ENCODE measurements at regions not wholly inside any gene's neighbourhood (a gene's known extent, or its start where the extent isn't known, plus 50 kb on each side); places are given as distances from the start of the nearest gene placed in this dataset.

GRCh38 chr1:30535595-30536325 is 187.6 kb downstream of the MATN1 start:
- no peaks in the 10 kb centered on the region for H3K4me1 ChIP-seq (ENCODE audit: control insufficient read depth, extremely low read depth, insufficient read depth, low read length)
- H3K9ac ChIP-seq (ENCODE audit: control insufficient read depth, extremely low read depth, insufficient read depth, low read length), result no peak overlapping the region
- dilution Hi-C loops (cut with MboI; ENCODE audit: extremely low pct_ligation_motif_present, low sequenced_read_pairs), result no loop called here
- H3K9me1 ChIP-seq (ENCODE audit: control insufficient read depth, extremely low read depth, insufficient read depth, low read length), result no peaks in the 10 kb centered on the region
- H3K9me3 ChIP-seq (ENCODE audit: control insufficient read depth, low read depth, low read length), result no peaks in the 10 kb centered on the region
- no peak overlapping the region for H3K4me2 ChIP-seq (ENCODE audit: control insufficient read depth, extremely low read depth, insufficient read depth, low read depth, low read length)
- H3K27me3 ChIP-seq (ENCODE audit: control insufficient read depth, extremely low read depth, insufficient read depth, low read length), result no peaks in the 10 kb centered on the region
- H3K27ac ChIP-seq (ENCODE audit: control insufficient read depth, insufficient read depth, low read length), result no peak overlapping the region
- no peaks in the 10 kb centered on the region for H3K79me2 ChIP-seq (ENCODE audit: control insufficient read depth, insufficient read depth, low read length)
- H3K36me3 ChIP-seq (ENCODE audit: control insufficient read depth in 2 of 2, extremely low read depth in 1 of 2, insufficient read depth in 2 of 2, low read length in 2 of 2), result no peaks in the 10 kb centered on the region
- H3K4me3 ChIP-seq (ENCODE audit: control insufficient read depth in 2 of 3, extremely low read depth in 1 of 3, insufficient read depth in 2 of 3, low read depth in 1 of 3, low read length in 3 of 3), result no peak overlapping the region
- no peak for DNase-seq (ENCODE audit: low read depth, low spot score)
- no peak for FAIRE-seq
- H2AFZ ChIP-seq (ENCODE audit: control insufficient read depth, low read length), result no peak overlapping the region
- TF ChIP-seq CTCF (optimal IDR thresholded peaks at IDR 0.05 in 1 of 3, IDR thresholded peaks at IDR 0.05 in 1 of 3, conservative IDR thresholded peaks at IDR 0.05 in 1 of 3; ENCODE audit: extremely low read depth in 1 of 3, insufficient read depth in 2 of 3, low read length in 3 of 3) (no peak), EZH2 (IDR thresholded peaks at IDR 0.05; ENCODE audit: low read length) (no peak)
- H4K20me1 ChIP-seq (ENCODE audit: control insufficient read depth, extremely low read depth, insufficient read depth, low read length), result no peaks in the 10 kb centered on the region

DNA sequence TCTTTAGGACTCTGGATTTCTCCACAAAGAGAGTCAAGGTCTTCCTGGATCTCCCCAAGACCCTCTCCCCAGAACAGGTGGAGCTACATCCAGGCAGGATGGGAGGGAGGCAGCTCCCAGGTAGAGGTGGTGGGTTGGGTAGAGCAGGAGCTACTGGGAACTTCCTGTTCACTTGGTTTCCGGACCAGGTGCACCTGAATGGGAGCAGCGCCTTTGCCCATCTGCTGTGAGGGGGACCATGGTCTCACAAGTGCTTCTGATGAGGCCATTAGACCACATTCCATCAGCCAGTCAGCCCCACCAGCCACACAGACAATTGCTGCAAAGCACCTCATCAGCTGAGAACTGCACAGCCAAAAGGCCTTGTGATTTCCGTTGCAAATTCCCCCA is 188.8 kb downstream of the MATN1 start:
- H3K9me1 ChIP-seq (ENCODE audit: control insufficient read depth, extremely low read depth, insufficient read depth, low read length), result no peaks in the 10 kb centered on the region
- FAIRE-seq (no peak), DNase-seq (ENCODE audit: low read depth, low spot score) (no peak)
- no peak overlapping the region for H3K4me2 ChIP-seq (ENCODE audit: control insufficient read depth, extremely low read depth, insufficient read depth, low read depth, low read length)
- H3K79me2 ChIP-seq (ENCODE audit: control insufficient read depth, insufficient read depth, low read length), result no peaks in the 10 kb centered on the region
- dilution Hi-C loops (cut with MboI; ENCODE audit: extremely low pct_ligation_motif_present, low sequenced_read_pairs), result no loop called here
- no peak overlapping the region for H3K27ac ChIP-seq (ENCODE audit: control insufficient read depth, insufficient read depth, low read length)
- no peaks in the 10 kb centered on the region for H3K27me3 ChIP-seq (ENCODE audit: control insufficient read depth, extremely low read depth, insufficient read depth, low read length)
- no peaks in the 10 kb centered on the region for H3K9me3 ChIP-seq (ENCODE audit: control insufficient read depth, low read depth, low read length)
- H3K4me1 ChIP-seq (ENCODE audit: control insufficient read depth, extremely low read depth, insufficient read depth, low read length), result no peaks in the 10 kb centered on the region
- H3K36me3 ChIP-seq (ENCODE audit: control insufficient read depth in 2 of 2, extremely low read depth in 1 of 2, insufficient read depth in 2 of 2, low read length in 2 of 2), result no peaks in the 10 kb centered on the region
- TF ChIP-seq CTCF (optimal IDR thresholded peaks at IDR 0.05 in 1 of 3, IDR thresholded peaks at IDR 0.05 in 1 of 3, conservative IDR thresholded peaks at IDR 0.05 in 1 of 3; ENCODE audit: extremely low read depth in 1 of 3, insufficient read depth in 2 of 3, low read length in 3 of 3) (no peak), EZH2 (IDR thresholded peaks at IDR 0.05; ENCODE audit: low read length) (no peak)
- no peak overlapping the region for H3K9ac ChIP-seq (ENCODE audit: control insufficient read depth, extremely low read depth, insufficient read depth, low read length)
- no peak overlapping the region for H3K4me3 ChIP-seq (ENCODE audit: control insufficient read depth in 2 of 3, extremely low read depth in 1 of 3, insufficient read depth in 2 of 3, low read depth in 1 of 3, low read length in 3 of 3)
- no peaks in the 10 kb centered on the region for H4K20me1 ChIP-seq (ENCODE audit: control insufficient read depth, extremely low read depth, insufficient read depth, low read length)
- no peak overlapping the region for H2AFZ ChIP-seq (ENCODE audit: control insufficient read depth, low read length)

All from keratinocyte (primary cell).